H1 (cell line): ENCODE measurements at regions not wholly inside any gene's neighbourhood (a gene's known extent, or its start where the extent isn't known, plus 50 kb on each side); places are given as distances from the start of the nearest gene placed in this dataset.

ENCODE experiments used
- ATF3 ChIP-seq: IDR thresholded peaks from 2 replicates; pipeline ENCODE4 v1.6.1; 2011; ENCODE audit warnings: low read depth, mild to moderate bottlenecking, low read length; ENCODE audit not compliant: insufficient read depth
- KDM1A ChIP-seq: fragments of 200-600, 300-600 bp; sonication (generic); IDR thresholded peaks from 2 replicates; pipeline ENCODE4 v1.7.1; 2016; ENCODE audit warnings: mild to moderate bottlenecking, low read length, borderline replicate concordance
- MAFK ChIP-seq: IDR thresholded peaks from 2 replicates; pipeline ENCODE4 v1.6.1; 2012; ENCODE audit warnings: low read depth, mild to moderate bottlenecking, improper control_type of control experiment, low read length
- POLR2A ChIP-seq, 2 experiments: IDR thresholded peaks; 1 replicate in 1 of 2; 2 replicates in 1 of 2; pipeline ENCODE4 v1.6.1; 2011; ENCODE audit warnings: low read depth in 2 of 2, low read length in 2 of 2, mild to moderate bottlenecking in 2 of 2; ENCODE audit errors: control extremely low read depth in 1 of 2
- POLR2AphosphoS5 ChIP-seq: IDR thresholded peaks from 2 replicates; pipeline ENCODE4 v1.6.1; 2011; ENCODE audit warnings: low read depth, low read length
- TAF1 ChIP-seq: IDR thresholded peaks from 2 replicates; pipeline ENCODE4 v1.6.1; 2011; ENCODE audit warnings: mild to moderate bottlenecking, low read depth, low read length
- TF ChIP-seq, protein P1 (sequence below), 3 experiments: IDR thresholded peaks; 1 replicate in 2 of 3; 2 replicates in 1 of 3; pipeline versions ENCODE4 v1.5.1 to v1.6.1; 2011; ENCODE audit warnings: low read length in 3 of 3, mild to moderate bottlenecking in 3 of 3, inconsistent platforms in 2 of 3, low read depth in 1 of 3, moderate library complexity in 1 of 3; ENCODE audit not compliant: insufficient read depth in 1 of 3; ENCODE audit errors: control extremely low read depth in 1 of 3

- TF ChIP-seq POLR2A (IDR thresholded peaks at IDR 0.05; ENCODE audit: control extremely low read depth in 1 of 2, low read depth in 2 of 2, low read length in 2 of 2), result no peak
- no peak for TF ChIP-seq ATF3
- TF ChIP-seq MAFK, result no peak
- TF ChIP-seq, protein P1, sequence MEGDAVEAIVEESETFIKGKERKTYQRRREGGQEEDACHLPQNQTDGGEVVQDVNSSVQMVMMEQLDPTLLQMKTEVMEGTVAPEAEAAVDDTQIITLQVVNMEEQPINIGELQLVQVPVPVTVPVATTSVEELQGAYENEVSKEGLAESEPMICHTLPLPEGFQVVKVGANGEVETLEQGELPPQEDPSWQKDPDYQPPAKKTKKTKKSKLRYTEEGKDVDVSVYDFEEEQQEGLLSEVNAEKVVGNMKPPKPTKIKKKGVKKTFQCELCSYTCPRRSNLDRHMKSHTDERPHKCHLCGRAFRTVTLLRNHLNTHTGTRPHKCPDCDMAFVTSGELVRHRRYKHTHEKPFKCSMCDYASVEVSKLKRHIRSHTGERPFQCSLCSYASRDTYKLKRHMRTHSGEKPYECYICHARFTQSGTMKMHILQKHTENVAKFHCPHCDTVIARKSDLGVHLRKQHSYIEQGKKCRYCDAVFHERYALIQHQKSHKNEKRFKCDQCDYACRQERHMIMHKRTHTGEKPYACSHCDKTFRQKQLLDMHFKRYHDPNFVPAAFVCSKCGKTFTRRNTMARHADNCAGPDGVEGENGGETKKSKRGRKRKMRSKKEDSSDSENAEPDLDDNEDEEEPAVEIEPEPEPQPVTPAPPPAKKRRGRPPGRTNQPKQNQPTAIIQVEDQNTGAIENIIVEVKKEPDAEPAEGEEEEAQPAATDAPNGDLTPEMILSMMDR (IDR thresholded peaks at IDR 0.05; ENCODE audit: control extremely low read depth in 1 of 3, insufficient read depth in 1 of 3, low read depth in 1 of 3, low read length in 3 of 3), result no peak
- no peak for TF ChIP-seq POLR2AphosphoS5
- TF ChIP-seq TAF1, result no peak
- TF ChIP-seq KDM1A, result no peak
Measured at GRCh38 chr4:123555807-123556273, 159.2 kb downstream of the SPRY1 start.
